ENCODE measurements at regions not wholly inside any gene's neighbourhood (a gene's known extent, or its start where the extent isn't known, plus 50 kb on each side); places are given as distances from the start of the nearest gene placed in this dataset.

DNA sequence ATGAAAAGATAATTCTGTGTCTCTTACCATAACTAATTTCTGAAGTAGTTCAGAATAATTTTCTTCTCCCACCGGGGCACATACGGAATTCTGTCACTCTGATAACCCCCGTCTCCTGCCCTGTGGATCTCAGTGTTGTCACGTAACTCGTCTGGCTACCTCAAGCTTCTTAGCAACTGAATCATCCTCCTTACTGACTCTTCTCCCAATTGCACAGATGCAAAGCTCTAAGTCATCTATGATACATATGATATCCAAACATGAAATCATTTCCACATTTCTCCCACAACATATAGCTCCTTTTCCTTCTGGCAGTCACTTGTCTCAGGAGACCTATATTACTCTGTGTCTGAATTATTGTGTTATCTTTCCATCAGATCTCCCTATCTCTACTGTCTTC is 1043.1 kb upstream of the TENM3 start (continued):
- TF ChIP-seq, protein P1, sequence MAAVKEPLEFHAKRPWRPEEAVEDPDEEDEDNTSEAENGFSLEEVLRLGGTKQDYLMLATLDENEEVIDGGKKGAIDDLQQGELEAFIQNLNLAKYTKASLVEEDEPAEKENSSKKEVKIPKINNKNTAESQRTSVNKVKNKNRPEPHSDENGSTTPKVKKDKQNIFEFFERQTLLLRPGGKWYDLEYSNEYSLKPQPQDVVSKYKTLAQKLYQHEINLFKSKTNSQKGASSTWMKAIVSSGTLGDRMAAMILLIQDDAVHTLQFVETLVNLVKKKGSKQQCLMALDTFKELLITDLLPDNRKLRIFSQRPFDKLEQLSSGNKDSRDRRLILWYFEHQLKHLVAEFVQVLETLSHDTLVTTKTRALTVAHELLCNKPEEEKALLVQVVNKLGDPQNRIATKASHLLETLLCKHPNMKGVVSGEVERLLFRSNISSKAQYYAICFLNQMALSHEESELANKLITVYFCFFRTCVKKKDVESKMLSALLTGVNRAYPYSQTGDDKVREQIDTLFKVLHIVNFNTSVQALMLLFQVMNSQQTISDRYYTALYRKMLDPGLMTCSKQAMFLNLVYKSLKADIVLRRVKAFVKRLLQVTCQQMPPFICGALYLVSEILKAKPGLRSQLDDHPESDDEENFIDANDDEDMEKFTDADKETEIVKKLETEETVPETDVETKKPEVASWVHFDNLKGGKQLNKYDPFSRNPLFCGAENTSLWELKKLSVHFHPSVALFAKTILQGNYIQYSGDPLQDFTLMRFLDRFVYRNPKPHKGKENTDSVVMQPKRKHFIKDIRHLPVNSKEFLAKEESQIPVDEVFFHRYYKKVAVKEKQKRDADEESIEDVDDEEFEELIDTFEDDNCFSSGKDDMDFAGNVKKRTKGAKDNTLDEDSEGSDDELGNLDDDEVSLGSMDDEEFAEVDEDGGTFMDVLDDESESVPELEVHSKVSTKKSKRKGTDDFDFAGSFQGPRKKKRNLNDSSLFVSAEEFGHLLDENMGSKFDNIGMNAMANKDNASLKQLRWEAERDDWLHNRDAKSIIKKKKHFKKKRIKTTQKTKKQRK (IDR thresholded peaks at IDR 0.05; ENCODE audit: low read depth, low read length): no peak

DNA sequence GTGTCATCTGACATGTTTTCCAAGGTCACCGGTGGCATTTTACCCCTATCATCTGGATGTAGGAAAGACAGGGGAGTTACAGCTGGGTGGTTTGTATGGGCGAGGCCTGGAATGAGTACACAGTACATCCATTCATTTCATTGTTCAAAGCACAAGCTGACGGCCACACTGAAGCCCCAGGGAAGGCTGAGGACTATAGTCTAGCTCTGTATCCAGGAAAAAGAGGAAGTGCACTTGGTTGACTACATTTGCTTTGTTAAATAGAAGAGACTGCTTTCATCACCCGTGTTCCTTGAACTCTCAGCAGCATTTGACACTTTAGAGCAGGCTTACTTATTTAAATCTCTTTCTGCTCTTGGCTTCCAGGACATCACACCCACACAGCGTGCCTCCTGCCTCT is 1041.0 kb upstream of the TENM3 start:
- no peak for DNase-seq (ENCODE audit: low read depth, low spot score)

More for the DNA sequence above, 1041.0 kb upstream of the TENM3 start:
- Histone ChIP-seq H4K20me1 (ENCODE audit: control insufficient read depth, insufficient read depth) (no peaks in the 10 kb centered on the region), H3K27me3 (replicated peaks in 1 of 2; ENCODE audit: control insufficient read depth in 2 of 2, insufficient read depth in 2 of 2, low read length in 1 of 2) (no peaks in the 10 kb centered on the region), H3K9me3 (replicated peaks; ENCODE audit: control insufficient read depth, insufficient read depth, low read length) (no peaks in the 10 kb centered on the region), H3K79me2 (ENCODE audit: control insufficient read depth, insufficient read depth, low read length) (no peaks in the 10 kb centered on the region), H3K36me3 (ENCODE audit: control insufficient read depth in 2 of 2, insufficient read depth in 2 of 2, low read length in 1 of 2) (no peaks in the 10 kb centered on the region), H3K4me2 (ENCODE audit: control insufficient read depth, insufficient read depth) (no peak overlapping the region), H3K4me1 (ENCODE audit: control insufficient read depth, insufficient read depth, low read length) (no peaks in the 10 kb centered on the region), H3K4me3 (no peak overlapping the region), H3K27ac (ENCODE audit: control insufficient read depth, insufficient read depth) (no peak overlapping the region), H3K9ac (ENCODE audit: control insufficient read depth, insufficient read depth, low read length) (no peak overlapping the region), H2AFZ (ENCODE audit: control insufficient read depth, low read depth, low read length) (no peak overlapping the region)
- ChIA-PET SMC1A (ENCODE audit: uncharacterized antibody, unreplicated experiment) (interaction anchor here (1.2 kb wide), 1 partner anchor 11 kb away, joined by 3 read pairs; no protein-coding TSS in a partner anchor), RAD21 (ENCODE audit: unreplicated experiment) (no interaction called here), CTCF (interaction anchor here (0.9 to 1.2 kb wide), 2 partner anchors 9 to 12 kb away, joined by 3 to 4 read pairs; no protein-coding TSS in a partner anchor), POLR2A (no interaction called here)
- in situ Hi-C loops (cut with MboI) (no loop called here), intact Hi-C loops (cut with micrococcal nuclease; ENCODE audit: unreplicated experiment) (no loop called here)
- no peak for ATAC-seq
- 17% methylated on average over 5 of the region's 5 CpGs for WGBS (ENCODE audit: insufficient coverage, insufficient replicate concordance, low lambda C conversion rate, missing lambda C conversion rate)
- FAIRE-seq: no peak
- no TSS peak for BruUV-seq (replicated peaks)
- TF ChIP-seq NFYA (IDR thresholded peaks at IDR 0.05; ENCODE audit: borderline replicate concordance, low read depth, low read length): no peak
- TF ChIP-seq TCF3 (IDR thresholded peaks at IDR 0.05; ENCODE audit: borderline replicate concordance, insufficient read depth, low read depth, low read length): no peak
- peak; percentile 82 for TF ChIP-seq SPI1 (IDR thresholded peaks at IDR 0.05; ENCODE audit: borderline replicate concordance, insufficient read depth, low read depth, low read length)

Measured in GM12878 (cell line).